SKM-1 (cell line): ENCODE measurements at regions not wholly inside any gene's neighbourhood (a gene's known extent, or its start where the extent isn't known, plus 50 kb on each side); places are given as distances from the start of the nearest gene placed in this dataset.
"Not testable (repeated sequence)": the region's sequence is repeated elsewhere in the genome, so short reads cannot be mapped to it uniquely, and the experiment has no call there.

Experiments used
- DNase-seq: peaks from one replicate; lab custom pipeline; 2025; ENCODE audit not compliant: unreplicated experiment; lab: John Stamatoyannopoulos, UW

DNA sequence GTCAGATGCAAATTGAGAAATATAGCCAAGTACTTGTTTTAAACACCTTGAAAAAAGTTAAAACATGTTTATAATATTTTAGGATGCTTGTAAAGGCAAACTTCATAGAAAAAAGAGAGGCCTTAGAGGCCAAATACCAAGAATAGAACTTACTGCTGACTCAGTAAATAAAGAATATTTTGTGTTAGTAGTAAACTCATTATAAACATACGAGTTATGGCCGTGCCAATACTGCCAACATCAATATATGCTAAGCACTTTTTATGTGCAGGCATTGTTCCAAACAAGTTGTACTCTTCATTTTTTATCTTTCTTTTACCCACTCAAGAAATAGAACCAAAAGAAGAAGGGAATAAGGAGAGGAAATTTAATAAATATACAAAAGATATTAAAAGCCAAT is 705.9 kb upstream of the NCAM2 start:
- DNase-seq: no peak

DNA sequence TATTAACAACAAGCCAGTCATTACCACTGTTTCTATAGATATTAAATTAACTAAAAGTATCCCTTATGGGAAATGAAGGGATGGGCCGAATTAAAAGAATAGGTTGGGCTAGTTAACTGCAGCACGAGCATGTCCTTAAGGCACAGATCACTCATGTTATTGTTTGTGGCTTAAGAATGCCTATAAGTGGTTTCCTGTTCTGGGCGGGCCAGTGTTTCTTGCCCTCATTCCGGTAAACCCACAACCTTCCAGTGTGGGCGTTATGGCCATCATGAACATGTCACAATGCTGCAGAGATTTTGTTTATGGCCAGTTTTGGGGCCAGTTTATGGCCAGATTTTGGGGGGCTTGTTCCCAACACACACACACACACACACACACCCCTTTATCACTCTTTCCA is 705.4 kb upstream of the NCAM2 start:
- not testable (repeated sequence) for DNase-seq

DNA sequence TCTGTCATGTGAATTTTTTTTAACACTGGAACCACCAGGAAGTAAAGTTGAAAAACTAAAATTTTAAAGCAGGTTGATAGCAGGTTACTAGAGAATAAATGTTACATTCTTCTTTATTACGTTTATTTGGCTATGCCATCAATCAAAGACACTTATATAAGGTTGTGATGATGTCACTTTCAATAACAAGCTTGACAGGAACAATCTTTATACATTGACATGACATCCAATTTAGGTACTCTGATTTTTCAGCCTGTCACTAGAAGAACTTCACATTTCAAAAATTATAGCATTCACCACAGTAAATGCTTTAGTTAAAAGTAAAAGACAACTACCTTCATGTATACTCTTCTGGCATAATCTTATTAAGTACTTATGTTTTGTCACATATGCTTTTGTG is 696.8 kb upstream of the NCAM2 start:
- DNase-seq: no peak

DNA sequence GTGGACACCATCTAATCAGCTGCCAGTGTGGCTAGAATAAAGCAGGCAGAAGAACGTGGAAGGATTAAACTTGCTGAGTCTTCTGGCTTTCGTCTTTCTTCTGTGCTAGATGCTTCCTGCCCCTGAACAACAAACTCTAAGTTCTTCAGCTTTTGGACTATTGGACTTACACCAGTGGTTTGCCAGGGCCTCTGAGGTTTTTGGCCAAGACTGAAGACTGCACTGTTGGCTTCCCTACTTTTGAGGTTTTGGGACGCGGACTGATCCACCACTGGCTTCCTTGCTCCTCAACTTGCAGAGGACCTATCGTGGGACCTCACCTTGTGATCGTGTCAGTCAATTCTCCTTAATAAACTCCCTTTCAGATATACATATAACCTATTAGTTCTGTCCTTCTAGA is 696.1 kb upstream of the NCAM2 start:
- no peak for DNase-seq

DNA sequence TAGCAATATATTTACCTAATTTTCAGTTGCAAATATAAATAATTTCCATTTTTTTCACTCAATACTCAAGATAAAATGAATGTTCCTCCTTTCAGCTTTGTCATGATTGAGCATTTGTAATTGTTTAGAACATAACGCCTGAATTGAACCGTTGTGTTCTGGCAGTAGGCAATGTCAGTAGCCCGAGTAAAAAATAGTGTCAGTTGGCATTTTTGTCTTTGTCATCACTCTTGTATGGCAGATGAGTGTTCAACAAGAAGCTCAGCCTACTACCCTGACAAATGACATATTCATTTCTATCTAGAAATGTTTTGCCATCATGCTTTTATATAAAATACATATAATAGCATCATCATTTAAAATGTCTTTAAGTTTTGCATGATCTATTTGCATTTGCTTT is 691.4 kb upstream of the NCAM2 start:
- DNase-seq: no peak

DNA sequence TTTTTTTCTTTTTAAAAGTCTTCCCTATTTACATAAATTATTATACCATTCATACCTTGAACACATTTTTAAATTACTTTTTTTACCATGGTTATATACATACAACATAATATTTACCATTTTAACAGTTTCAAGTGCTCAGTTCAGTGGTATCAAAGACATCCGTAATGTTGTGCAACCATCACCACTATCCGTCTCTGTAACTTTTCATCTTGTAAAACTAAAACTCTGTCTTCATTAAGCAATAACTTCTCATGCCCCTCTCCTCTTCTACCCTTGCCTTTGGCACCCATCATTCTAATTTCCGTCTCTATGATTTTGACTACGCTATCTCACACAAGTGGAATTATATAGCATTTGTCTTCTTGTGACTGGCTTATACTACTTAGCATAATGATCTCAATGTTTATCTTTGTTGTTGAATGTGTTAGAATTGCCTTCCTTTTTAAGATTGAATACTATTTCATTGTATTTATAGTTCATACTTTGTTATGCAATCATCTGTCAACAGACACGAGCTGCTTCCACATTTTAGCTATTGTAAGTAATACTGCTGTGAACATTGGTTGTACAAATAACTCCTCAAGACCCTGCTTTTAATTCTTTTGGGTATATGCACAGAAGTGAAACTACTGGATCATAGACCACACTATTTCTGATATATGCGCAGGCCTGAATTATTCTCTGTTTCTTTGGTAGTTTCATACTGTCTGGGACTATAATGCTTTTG is 689.5 kb upstream of the NCAM2 start:
- DNase-seq: no peak

DNA sequence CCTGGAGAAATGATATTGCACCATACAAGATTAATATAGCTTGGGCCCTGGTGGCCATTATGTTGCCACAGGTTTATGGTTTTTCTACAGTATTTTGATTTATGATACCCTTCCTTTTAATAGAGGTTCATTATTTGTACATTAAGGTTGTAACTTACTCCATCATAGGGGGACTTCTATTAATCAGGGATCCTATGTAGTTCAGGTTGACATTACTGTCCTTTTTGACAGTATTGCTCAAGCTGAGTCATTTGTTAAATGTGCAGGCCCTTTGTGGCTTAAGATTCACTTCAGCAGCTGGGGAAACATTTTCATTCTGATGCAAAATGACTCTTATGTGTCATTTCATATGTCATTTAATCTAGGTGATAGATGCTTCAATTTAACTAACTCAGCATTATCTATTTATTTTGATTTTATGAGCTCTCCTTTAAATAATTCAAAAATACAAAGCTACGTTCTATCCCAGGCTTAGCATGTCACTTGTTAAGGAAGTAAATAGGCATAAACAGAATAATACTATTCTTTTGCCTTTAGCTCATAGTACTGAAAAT is 686.9 kb upstream of the NCAM2 start:
- no peak for DNase-seq

DNA sequence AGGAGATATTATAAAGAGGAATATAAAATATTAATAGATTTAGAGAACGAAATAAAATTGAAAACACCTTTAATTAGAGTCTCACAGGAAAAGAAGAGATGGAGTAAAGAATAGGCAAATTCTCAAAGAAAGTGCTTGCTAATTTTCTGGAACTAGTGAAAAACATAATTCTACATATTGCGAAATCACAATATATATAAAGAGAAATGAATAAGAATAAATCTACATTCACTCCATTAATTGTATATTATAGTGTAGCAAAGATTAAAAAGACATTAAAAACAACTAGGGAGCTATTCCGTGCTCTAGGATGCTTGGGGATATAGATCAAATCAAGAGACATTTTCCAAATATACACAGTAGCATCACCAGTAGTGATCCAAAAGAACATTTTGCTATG is 685.2 kb upstream of the NCAM2 start:
- DNase-seq: no peak

DNA sequence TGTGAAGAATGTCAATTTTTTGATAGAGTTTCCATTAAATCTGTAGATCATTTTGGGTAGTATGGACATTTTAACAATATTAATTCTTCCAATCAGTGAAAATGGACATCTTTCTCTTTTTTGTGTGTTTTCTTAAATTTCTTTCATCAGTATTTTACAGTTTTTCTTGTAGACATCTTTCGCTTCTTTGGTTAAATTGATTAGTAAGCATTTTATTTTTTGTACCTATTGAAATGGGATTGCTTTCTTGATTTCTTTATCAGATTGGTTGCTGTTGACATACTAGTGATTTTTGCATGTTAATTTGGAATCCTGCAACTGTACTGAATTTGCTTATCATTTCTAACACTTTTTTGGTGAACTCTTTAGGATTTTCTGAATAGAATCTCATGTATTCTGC is 683.2 kb upstream of the NCAM2 start:
- no peak for DNase-seq

DNA sequence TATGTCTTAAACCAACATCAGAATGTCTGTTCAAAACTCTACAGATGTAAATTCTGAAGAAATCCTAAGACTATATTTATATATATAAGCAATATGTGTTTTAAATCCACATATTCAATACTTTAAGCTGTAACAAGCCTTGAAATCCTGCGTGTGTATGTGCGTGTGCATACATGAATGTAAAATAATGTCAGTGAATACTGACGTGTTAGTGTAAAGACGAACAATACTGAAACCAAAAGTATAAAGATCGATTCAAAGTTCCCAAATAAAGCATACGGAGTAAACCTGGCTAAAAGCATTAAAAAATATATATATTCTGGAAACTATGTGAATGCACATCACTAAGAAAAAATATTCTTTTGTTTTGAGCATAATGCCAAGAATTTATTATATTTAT is 668.6 kb upstream of the NCAM2 start:
- DNase-seq: no peak

DNA sequence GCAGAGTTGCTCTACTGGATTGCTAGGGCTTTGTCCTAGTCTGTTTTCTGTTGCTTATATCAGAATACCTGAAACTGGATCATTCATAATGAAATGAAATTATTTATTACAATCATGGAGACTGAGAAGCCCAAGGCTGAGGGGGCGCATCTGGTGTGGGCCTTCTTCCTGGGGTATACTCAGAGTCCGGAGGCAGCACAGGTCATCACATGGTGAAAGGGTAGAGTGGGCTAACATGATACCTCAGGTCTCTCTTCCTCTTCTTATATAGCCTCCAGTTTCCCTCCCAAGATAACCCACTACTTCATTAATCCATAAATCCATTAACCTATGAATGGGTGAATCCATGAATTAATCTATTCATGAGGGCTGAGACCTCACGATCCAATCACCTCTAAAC is 667.6 kb upstream of the NCAM2 start:
- no peak for DNase-seq

DNA sequence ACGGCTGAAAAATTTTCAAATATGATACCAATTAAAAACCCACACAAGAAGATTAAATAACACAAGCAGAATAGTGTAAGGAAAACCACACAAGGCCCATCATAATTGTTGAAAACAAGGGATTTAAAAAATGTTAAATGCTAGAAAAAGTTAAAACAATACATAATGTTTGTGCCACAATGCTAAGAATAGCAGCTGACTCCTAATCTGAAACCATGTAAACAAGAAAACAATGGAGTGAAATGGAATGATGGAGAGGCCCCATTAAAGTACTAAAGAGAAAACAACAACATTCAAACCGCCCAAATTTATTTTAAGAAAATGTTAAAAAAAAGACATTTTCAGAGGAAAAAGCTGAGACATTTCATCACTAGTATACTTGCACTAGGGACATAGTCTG is 663.6 kb upstream of the NCAM2 start:
- no peak for DNase-seq

DNA sequence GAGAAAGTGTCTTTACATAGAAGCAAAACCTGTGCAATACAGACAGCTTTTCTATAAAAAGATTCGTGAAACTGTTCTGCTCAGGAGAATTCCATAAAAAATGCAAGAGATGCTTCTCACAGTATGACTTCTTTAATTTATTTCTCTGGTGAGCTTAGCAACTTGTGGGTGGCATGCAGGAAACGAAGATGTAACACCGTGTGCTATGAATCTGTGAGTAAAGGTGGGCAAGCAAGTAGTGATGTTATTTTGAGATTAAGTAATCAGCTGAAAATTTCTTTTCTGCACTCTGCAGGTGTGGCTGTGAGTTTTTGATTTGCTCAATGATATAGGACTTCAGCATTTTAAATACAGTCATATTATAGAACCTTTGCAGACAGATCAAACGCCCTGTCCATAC is 656.8 kb upstream of the NCAM2 start:
- DNase-seq: no peak

DNA sequence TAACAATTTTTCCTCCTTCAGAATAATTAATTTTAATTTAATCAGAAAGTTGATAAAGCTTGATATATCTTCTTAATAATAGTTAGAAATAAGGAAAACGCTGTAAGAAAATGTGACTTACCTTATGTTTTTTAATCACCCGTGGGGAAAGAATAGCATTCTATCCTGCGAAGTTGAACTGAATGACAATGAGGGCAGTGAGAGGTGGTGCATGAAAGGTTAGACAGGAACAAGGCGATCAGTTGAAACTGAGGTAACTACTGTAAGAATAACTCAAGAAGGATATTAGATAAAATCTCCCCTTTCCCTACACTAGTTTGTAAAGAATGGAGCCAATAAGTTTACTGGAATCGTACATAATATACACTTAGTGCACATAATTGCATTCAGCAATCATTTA is 655.0 kb upstream of the NCAM2 start:
- no peak for DNase-seq

DNA sequence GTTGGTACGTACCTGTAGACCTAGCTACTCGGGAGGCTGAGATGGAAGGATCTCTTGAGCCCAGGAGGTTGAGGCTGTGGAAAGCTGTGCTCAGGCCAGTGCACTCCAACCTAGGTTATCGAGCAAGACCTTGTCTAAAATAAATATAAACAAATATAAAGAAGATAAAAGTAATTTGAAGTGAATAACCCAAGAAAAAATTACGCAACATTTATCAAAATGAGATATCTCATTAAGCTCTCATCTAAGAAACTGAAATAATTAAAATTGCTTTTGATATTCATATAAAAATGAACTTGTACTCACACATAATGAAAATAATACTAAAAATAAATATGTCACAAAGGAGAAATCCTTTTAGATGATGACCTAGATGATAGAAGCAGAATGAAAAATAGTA is 647.1 kb upstream of the NCAM2 start:
- no peak for DNase-seq

DNA sequence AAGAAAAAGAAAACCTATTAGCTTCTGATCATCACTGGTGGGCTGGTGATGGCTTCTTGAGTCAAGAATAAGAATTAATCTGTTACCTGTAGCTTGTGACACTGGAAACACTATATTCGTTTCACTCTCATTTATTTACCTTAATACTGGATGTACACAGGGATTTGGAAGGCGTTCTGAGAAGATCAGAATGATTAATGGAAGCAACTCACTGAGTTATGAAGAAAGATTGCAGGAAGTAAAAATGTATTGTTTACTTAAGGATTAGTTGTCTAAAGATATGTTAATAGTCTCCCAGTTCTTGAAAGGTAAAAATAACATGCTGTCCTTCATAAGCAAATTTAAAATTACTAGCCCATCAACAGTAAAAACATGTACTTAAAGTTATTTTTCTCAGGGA is 644.9 kb upstream of the NCAM2 start:
- no peak for DNase-seq

DNA sequence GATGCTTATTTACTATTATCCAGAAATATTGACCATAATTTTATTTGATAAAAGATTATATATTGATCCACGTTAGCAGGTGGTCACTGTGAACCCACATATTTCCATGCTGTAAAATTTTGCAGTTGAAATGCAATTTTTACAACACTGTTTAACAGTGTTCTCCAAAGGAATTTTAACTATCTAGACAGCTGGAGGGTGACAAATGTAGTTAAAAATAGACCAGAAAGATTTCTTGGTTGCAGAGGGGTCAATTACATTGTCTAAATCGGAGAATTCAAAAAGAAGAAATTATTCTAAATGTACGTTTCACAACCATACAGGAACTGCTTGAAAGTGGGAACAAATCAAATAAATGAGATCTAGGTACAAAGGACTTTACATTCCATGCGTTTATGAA is 625.2 kb upstream of the NCAM2 start:
- no peak for DNase-seq

DNA sequence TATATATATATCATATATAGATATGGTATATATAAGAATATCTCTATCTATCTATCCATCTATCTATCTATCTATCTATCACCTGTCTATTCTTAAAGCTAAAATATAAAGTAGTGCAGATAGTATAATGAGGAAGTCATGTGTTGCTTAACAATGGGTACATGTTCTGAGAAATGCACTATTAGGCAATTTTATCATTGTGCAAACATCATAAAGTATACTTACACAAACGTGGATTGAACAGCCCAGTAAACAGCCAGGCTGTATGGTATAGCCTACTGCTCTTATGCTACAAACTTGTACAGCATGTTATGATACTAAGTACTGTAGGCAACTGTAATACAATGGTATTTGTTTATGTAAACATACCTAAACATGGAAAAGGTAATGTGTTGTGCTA is 621.0 kb upstream of the NCAM2 start:
- peak; percentile 18 for DNase-seq

DNA sequence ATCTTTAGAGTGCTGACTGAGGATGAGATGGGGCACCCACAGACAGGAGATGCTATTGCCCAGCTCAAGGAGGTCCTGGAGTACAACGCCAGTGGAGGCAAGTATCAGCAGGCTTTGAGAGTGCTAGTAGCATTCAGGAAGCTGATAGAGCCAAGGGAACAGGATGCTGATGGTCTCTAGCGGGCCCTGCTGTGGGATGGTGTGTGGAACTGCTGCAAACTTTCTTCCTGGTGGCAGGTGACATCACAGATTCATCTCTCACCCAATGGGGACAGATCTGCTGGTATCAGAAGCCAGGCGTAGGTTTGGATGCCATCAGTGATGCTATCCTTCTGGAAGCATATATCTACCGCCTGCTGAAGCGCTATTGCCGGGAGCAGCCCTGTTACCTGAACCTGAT is 609.8 kb upstream of the NCAM2 start:
- DNase-seq: no peak

DNA sequence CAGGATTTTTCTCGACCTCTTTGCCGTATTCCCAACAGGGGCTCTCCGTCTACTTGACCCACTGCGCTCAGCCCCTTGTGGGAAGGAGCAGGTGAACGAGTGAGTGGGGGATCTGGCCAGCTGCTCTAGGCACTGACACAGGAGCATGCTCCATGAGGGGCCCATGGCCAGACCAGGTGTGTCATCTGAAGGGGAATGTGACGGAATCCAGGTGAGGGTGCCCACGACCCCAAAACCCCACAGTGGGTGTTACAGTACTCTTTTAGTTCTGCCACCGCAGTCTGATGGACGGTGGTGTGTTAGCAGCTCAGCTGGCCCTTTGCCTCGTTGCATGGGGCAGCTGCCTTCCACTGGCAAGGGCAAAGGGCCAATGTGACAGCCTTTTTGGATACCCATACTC is 601.4 kb upstream of the NCAM2 start:
- DNase-seq: no peak

DNA sequence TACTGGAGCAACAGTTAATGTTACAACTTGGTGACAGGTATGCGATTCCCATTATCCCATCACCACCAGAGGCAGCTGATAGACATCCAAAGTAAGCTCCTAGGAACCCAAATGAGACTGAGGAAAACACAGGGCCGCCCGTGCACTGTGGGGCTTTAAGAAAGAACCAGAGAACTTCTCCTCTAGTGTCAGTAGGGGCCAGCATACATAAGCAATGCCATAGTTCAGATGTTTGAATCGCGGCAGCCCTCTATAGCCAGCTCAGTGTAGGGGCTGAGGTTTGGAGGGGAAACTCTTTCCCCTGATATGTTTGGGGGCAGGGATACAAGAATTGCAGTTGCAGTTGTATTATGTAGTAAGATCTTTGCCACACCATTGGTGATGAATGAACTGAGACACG is 593.3 kb upstream of the NCAM2 start:
- DNase-seq: no peak

DNA sequence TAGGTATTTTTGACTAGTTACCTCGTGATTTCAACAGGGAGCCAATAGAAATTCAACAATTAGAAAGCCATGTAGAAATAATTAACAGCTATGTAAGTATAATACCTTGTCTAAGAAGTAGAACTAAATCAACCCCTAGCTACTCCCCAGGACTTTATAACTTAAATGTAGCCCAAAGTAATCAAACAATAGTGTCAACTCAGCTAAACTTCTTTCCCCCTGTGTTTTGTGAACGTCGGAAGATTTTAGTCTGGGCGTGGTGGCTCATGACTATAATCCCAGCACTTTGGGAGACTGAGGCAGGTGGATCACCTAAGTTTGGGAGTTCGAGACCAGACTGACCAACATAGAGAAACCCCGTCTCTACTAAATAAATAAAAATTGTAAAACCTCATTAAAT is 579.9 kb upstream of the NCAM2 start:
- no peak for DNase-seq

DNA sequence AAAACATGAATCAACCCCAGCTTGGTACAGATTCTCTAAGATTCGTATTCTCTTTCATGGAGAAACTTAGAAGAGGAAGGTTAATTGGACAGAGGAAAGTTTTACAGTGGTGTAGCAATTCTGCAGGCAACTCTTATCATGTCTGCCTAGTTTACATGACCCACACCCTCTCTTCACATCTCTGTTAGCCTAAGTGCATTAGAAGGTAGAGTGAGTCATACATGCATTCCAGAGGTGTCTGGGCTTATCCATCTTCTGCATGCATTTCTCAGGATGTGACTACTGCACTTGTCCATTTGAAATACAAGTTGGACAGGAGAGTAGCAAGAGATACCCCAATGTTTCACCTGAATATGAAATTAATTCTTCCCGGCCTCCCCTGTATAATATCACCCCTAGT is 578.4 kb upstream of the NCAM2 start:
- no peak for DNase-seq
